Activated naive CD4-positive, alpha-beta T cell treated with anti-CD3 and anti-CD28 coated beads for 36 hours (primary cell): ENCODE measurements at regions not wholly inside any gene's neighbourhood (a gene's known extent, or its start where the extent isn't known, plus 50 kb on each side); places are given as distances from the start of the nearest gene placed in this dataset.
"Not testable (repeated sequence)": the region's sequence is repeated elsewhere in the genome, so short reads cannot be mapped to it uniquely, and the experiment has no call there.

Experiments used
- CTCF ChIA-PET: fragments of 350-600 bp; sonication (Branson Sonifier 250); formaldehyde crosslinking; loops from one replicate; lab custom pipeline; 2021; ENCODE audit warnings: antibody characterized with exemption; lab: Charles Lee
- DNase-seq: peaks from one replicate; pipeline ENCODE4 v3.0.0-alpha.2; 2020
- H3K27ac Mint-ChIP-seq: one replicate; pipeline ENCODE4 v1.8.0; 2021; ENCODE audit warnings: mild to moderate bottlenecking, mixed read lengths
- H3K27me3 Mint-ChIP-seq: one replicate; pipeline ENCODE4 v1.8.0; 2021; ENCODE audit warnings: low read depth, mixed read lengths
- H3K36me3 Mint-ChIP-seq: one replicate; pipeline ENCODE4 v1.8.0; 2021; ENCODE audit warnings: low read depth, mixed read lengths
- H3K4me1 Mint-ChIP-seq: one replicate; pipeline ENCODE4 v1.8.0; 2021; ENCODE audit warnings: low read depth, mixed read lengths
- H3K4me3 Mint-ChIP-seq: one replicate; pipeline ENCODE4 v1.8.0; 2021; ENCODE audit warnings: mild to moderate bottlenecking, moderate library complexity, mixed read lengths
- H3K9me3 Mint-ChIP-seq: one replicate; pipeline ENCODE4 v1.8.0; 2021; ENCODE audit warnings: mixed read lengths
- intact Hi-C: fragments of 100-400 bp; cut with micrococcal nuclease; formaldehyde crosslinking; loops from one replicate; pipeline ENCODE4 v1.15.1; 2023

DNA sequence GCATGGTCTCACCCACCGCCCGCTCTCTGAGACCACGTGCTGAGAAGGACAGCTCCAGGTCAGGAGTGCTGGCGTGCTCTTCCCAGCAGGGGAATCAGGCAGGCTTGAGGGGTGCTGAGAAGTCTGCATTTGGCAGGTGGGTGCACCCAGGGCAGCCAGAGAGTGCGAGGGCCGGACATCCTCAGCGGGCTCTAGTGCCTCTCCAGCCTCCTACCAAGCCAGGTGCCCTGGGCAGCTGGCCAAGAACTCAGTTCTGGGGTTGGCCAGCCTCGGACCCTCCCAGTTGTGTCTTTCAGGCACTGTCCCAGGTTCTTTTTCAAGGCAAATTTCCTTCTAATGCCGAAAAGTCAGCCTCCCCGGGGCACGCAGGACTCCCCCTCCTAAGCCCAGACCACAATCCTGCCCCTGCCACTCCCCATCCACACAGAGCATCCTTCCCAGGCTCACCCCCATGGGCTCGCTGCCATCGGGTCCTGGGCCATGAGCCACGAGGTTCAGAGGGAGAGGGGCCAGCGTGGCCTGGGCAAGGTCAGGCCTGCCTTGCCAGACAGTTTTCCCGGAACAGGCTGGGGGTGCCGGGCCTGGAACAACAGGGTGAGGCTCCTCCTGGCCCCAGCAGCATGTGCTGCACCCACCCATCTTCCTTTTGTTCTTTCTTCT is 52.2 kb upstream of the GPC1 start:
- no peak for DNase-seq
- H3K4me1 Mint-ChIP-seq, result no peaks in the 10 kb centered on the region
- H3K36me3 Mint-ChIP-seq, result no peaks in the 10 kb centered on the region
- H3K27me3 Mint-ChIP-seq, result peaks cover 5% of the 10 kb centered on the region
- intact Hi-C loops, result no loop called here
- CTCF ChIA-PET, result interaction anchor here (0.6 kb wide), 1 partner anchor 726 kb away, joined by 4 read pairs; no protein-coding TSS in a partner anchor
- H3K9me3 Mint-ChIP-seq, result no peaks in the 10 kb centered on the region
- no peak overlapping the region for H3K4me3 Mint-ChIP-seq
- no peak overlapping the region for H3K27ac Mint-ChIP-seq

- Mint-ChIP-seq H3K27ac (no peak overlapping the region), H3K27me3 (peaks cover 5% of the 10 kb centered on the region), H3K36me3 (no peaks in the 10 kb centered on the region), H3K4me3 (no peak overlapping the region), H3K4me1 (no peaks in the 10 kb centered on the region), H3K9me3 (no peaks in the 10 kb centered on the region)
- DNase-seq, result no peak
- CTCF ChIA-PET, result no interaction called here
- intact Hi-C loops, result no loop called here
Observed at GRCh38 chr2:240383871-240384700, 51.4 kb upstream of the GPC1 start.

DNA sequence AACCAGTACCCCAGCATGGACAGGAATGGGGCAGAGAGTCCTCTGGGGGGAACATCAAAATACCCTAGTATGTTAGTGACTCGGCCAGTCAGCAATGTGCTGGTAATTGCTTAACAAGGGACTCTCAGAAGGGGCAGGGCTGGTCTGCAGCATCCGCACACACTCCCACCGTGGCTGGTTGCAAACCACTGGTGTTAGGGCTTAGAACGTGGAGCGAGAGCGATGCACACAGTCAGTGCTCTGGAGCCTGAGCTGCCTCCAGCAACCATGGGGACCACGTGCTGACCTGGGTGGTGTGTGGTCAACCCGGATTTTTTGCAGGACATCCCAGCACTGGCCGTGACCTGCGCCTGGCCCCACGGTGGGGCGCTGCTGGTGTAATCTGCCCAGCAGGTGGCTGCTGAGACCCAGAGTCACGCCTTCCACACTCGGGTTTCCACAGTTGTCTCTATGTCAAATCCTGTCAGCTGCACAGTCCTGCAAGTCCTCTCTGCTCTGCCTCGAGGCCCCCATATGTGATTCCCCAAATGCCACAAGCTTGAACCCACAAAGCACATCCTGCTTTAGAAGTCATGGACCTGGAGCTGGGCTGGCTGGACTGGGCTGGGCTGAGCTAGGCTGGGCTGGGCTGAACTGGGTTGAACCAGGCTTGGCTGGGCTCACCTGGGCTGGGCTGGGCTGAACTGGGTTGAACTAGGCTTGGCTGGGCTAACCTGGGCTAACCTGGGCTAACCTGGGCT is 50.6 kb upstream of the GPC1 start:
- H3K27me3 Mint-ChIP-seq, result peaks cover 5% of the 10 kb centered on the region
- H3K4me1 Mint-ChIP-seq, result peaks cover 2% of the 10 kb centered on the region
- no peak overlapping the region for H3K4me3 Mint-ChIP-seq
- no peak overlapping the region for H3K27ac Mint-ChIP-seq
- CTCF ChIA-PET, result no interaction called here
- no peaks in the 10 kb centered on the region for H3K36me3 Mint-ChIP-seq
- no peaks in the 10 kb centered on the region for H3K9me3 Mint-ChIP-seq
- intact Hi-C loops, result no loop called here
- DNase-seq, result no peak

DNA sequence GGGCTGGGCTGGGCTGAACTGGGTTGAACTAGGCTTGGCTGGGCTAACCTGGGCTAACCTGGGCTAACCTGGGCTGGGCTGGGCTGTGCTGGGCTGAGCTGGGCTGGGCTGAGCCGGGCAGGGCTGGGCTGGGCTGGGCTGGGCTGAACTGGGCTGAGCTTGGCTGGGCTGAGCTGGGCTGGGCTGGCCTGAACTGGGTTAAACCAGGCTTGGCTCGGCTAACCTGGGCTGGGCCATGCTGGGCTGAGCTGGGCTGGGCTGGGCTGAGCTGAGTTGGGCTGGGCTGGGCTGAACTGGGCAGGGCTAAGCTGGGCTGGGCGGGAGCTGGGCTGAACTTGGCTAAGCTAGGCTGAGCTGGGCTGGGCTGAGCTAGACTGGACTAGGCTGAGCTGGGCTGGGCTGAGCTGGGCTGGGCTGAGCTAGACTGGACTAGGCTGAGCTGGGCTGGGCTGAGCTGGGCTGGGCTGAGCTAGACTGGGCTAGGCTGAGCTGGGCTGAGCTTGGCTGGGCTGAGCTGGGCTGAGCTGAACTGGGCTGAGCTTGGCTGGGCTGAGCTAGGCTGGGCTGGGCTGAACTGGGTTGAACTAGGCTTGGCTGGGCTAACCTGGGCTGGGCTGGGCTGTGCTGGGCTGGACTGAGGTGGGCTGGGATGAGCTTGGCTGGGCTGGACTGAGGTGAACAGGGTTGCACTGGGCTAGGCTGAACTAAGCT is 49.9 kb upstream of the GPC1 start:
- H3K9me3 Mint-ChIP-seq, H3K27me3 Mint-ChIP-seq, CTCF ChIA-PET, H3K4me3 Mint-ChIP-seq, H3K27ac Mint-ChIP-seq, H3K36me3 Mint-ChIP-seq, H3K4me1 Mint-ChIP-seq, intact Hi-C loops, DNase-seq: not testable (repeated sequence)
